ENCODE measurements at regions not wholly inside any gene's neighbourhood (a gene's known extent, or its start where the extent isn't known, plus 50 kb on each side); places are given as distances from the start of the nearest gene placed in this dataset.

DNA sequence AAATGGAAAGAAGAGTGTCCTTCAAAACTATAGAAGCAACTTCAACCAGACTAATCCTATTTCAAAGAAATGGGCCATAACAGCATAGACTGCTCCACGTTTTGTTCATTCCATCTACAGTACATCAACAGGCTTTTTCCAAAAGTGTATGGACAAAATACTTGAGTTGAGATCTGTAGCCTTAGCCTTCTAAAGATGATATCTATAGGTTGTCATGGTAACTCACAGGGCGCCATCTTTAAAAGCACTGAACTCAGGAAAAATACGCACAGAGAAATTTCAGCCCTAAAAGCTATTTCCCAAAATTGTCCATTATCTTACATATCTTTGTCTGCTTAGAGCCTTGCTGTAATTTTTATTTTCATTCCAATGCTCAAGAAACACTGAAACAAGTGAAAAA lies 439.4 kb upstream of the NBEA start:
- no peaks in the 10 kb centered on the region for H3K4me1 Mint-ChIP-seq (ENCODE audit: unreplicated experiment)
- H3K27ac Mint-ChIP-seq: no peak overlapping the region
- no peak overlapping the region for H3K4me3 Mint-ChIP-seq
- no peaks in the 10 kb centered on the region for H3K27me3 Mint-ChIP-seq
- no peaks in the 10 kb centered on the region for H3K36me3 Mint-ChIP-seq
- TF ChIP-seq, protein P1, sequence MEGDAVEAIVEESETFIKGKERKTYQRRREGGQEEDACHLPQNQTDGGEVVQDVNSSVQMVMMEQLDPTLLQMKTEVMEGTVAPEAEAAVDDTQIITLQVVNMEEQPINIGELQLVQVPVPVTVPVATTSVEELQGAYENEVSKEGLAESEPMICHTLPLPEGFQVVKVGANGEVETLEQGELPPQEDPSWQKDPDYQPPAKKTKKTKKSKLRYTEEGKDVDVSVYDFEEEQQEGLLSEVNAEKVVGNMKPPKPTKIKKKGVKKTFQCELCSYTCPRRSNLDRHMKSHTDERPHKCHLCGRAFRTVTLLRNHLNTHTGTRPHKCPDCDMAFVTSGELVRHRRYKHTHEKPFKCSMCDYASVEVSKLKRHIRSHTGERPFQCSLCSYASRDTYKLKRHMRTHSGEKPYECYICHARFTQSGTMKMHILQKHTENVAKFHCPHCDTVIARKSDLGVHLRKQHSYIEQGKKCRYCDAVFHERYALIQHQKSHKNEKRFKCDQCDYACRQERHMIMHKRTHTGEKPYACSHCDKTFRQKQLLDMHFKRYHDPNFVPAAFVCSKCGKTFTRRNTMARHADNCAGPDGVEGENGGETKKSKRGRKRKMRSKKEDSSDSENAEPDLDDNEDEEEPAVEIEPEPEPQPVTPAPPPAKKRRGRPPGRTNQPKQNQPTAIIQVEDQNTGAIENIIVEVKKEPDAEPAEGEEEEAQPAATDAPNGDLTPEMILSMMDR (conservative IDR thresholded peaks at IDR 0.05): no peak
- no peak for DNase-seq (ENCODE audit: extremely low spot score, unreplicated experiment)
- H3K9me3 Mint-ChIP-seq: peaks cover 12% of the 10 kb centered on the region

- no peak for DNase-seq (ENCODE audit: extremely low spot score, unreplicated experiment)
- no peaks in the 10 kb centered on the region for H3K36me3 Mint-ChIP-seq
These were observed 435.3 kb upstream of the NBEA start for GRCh38 chr13:34506796-34507195.

DNA sequence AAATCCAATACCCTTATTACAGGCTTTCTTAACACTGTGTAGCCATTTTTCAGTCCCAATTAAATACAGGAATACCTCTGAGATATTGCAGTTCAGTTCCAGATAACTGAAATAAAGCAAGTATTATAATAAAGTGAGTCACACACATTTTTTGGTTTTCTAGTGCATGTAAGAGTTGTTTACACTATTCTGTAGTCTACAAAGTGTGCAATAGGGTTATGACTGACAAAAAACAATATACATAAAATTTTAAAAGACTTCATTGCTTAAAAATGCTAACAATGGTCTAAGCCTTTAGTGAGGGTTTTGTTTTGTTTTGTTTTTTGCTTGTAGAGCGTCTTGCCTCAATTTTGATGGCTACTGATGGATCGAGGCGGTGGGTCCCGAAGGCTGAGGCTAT lies 434.4 kb upstream of the NBEA start:
- Mint-ChIP-seq H3K4me3 (no peak overlapping the region), H3K27me3 (no peaks in the 10 kb centered on the region), H3K27ac (no peak overlapping the region), H3K9me3 (peaks cover 7% of the 10 kb centered on the region), H3K4me1 (ENCODE audit: unreplicated experiment) (no peaks in the 10 kb centered on the region), H3K36me3 (no peaks in the 10 kb centered on the region)
- DNase-seq (ENCODE audit: extremely low spot score, unreplicated experiment): no peak
- TF ChIP-seq, protein P1 (conservative IDR thresholded peaks at IDR 0.05): no peak

More at GRCh38 chr13:34506796-34507195, 435.3 kb upstream of the NBEA start:
- Mint-ChIP-seq H3K27ac (no peak overlapping the region), H3K4me1 (ENCODE audit: unreplicated experiment) (no peaks in the 10 kb centered on the region), H3K4me3 (no peak overlapping the region), H3K9me3 (peaks cover 12% of the 10 kb centered on the region), H3K27me3 (no peaks in the 10 kb centered on the region)
- TF ChIP-seq, protein P1 (conservative IDR thresholded peaks at IDR 0.05): no peak

- Mint-ChIP-seq H3K27ac (no peak overlapping the region), H3K4me3 (no peak overlapping the region), H3K36me3 (no peaks in the 10 kb centered on the region), H3K27me3 (no peaks in the 10 kb centered on the region), H3K9me3 (peaks cover 6% of the 10 kb centered on the region), H3K4me1 (ENCODE audit: unreplicated experiment) (no peaks in the 10 kb centered on the region)
- no peak for DNase-seq (ENCODE audit: extremely low spot score, unreplicated experiment)
- TF ChIP-seq, protein P1 (conservative IDR thresholded peaks at IDR 0.05): no peak
These were observed 429.3 kb upstream of the NBEA start for GRCh38 chr13:34512817-34513216.

GRCh38 chr13:34513526-34513925 lies 428.5 kb upstream of the NBEA start:
- Mint-ChIP-seq H3K9me3 (peaks cover 6% of the 10 kb centered on the region), H3K27me3 (no peaks in the 10 kb centered on the region), H3K4me1 (ENCODE audit: unreplicated experiment) (no peaks in the 10 kb centered on the region), H3K36me3 (no peaks in the 10 kb centered on the region), H3K4me3 (no peak overlapping the region), H3K27ac (no peak overlapping the region)
- DNase-seq (ENCODE audit: extremely low spot score, unreplicated experiment): no peak
- TF ChIP-seq, protein P1 (conservative IDR thresholded peaks at IDR 0.05): no peak

DNA sequence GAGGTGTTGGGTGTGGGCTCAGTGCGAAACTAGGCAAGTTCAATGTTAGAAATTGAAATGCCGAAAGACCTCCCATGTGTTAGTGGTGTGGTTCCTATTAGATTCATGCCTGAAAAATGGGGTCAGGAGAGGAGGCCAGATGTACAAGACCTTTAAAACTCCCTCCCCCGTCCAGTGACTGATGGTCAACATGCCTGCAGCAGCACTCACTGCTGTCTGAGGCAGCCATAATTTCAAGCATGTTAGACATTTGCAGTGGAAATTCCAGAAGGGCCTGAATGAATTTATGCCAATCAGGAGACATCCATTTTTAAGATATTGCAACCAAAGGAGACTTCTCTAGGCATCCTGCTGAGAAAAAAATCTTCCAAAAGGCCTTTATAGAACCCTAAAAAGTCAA lies 426.9 kb upstream of the NBEA start:
- no peak for DNase-seq (ENCODE audit: extremely low spot score, unreplicated experiment)
- Mint-ChIP-seq H3K4me1 (ENCODE audit: unreplicated experiment) (no peaks in the 10 kb centered on the region), H3K27me3 (no peaks in the 10 kb centered on the region), H3K36me3 (no peaks in the 10 kb centered on the region), H3K4me3 (no peak overlapping the region), H3K27ac (no peak overlapping the region), H3K9me3 (peaks cover 6% of the 10 kb centered on the region)
- TF ChIP-seq, protein P1 (conservative IDR thresholded peaks at IDR 0.05): no peak
